SJSA1 (cell line): ENCODE measurements at regions not wholly inside any gene's neighbourhood (a gene's known extent, or its start where the extent isn't known, plus 50 kb on each side); places are given as distances from the start of the nearest gene placed in this dataset.
"Not testable (repeated sequence)": the region's sequence is repeated elsewhere in the genome, so short reads cannot be mapped to it uniquely, and the experiment has no call there.

ENCODE experiments used
- DNase-seq, 2 experiments: peaks; one replicate each; pipeline ENCODE4 v3.0.0-alpha.2; 2015 to 2020; ENCODE audit warnings: low spot score in 2 of 2, low read depth in 1 of 2
- H3K27ac ChIP-seq: fragments of 250-450 bp; sonication (Bioruptor Pico); 2 replicates; pipeline ENCODE4 v1.5.1; 2020; ENCODE audit warnings: mild to moderate bottlenecking, moderate library complexity
- H3K27me3 ChIP-seq: fragments of 250-450 bp; sonication (Bioruptor Pico); replicated peaks from 2 replicates; pipeline ENCODE4 v1.5.1; 2020; ENCODE audit warnings: mild to moderate bottlenecking, moderate library complexity
- H3K36me3 ChIP-seq: fragments of 250-450 bp; sonication (Bioruptor Pico); 2 replicates; pipeline ENCODE4 v1.5.1; 2020; ENCODE audit warnings: mild to moderate bottlenecking
- H3K4me1 ChIP-seq: fragments of 250-450 bp; sonication (Bioruptor Pico); replicated peaks from 2 replicates; pipeline ENCODE4 v1.6.1; 2021; ENCODE audit warnings: mild to moderate bottlenecking
- H3K4me3 ChIP-seq: fragments of 250-450 bp; sonication (Bioruptor Pico); 2 replicates; pipeline ENCODE4 v1.5.1; 2020; ENCODE audit warnings: mild to moderate bottlenecking
- H3K9me3 ChIP-seq: fragments of 250-450 bp; sonication (Bioruptor Pico); replicated peaks from 2 replicates; pipeline ENCODE4 v1.5.1; 2020; ENCODE audit warnings: mild to moderate bottlenecking

GRCh38 chr6:22372922-22373321 is 76.1 kb upstream of the PRL start:
- no peaks in the 10 kb centered on the region for H3K27me3 ChIP-seq

DNA sequence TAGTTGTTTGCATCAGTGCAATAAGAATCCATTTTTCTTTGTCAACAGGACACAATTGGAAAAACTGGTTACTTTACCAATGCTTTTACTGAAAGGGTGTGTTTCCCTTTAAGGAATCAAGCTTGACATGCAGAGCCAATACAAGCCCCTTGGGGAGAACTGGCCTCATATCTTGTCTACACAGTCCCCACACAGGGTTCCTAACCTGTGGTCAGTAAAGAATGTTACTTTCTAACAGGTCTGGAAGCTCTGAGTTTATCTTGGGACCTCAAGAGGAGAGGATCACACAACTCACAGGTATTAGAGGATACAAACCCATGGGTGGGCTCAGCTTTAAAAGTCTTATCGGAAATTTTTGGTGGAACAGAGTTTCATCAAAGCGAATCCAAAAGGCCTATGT is 78.1 kb upstream of the PRL start:
- not testable (repeated sequence) for H3K9me3 ChIP-seq, H3K36me3 ChIP-seq, H3K4me1 ChIP-seq, H3K27ac ChIP-seq, H3K27me3 ChIP-seq, DNase-seq, H3K4me3 ChIP-seq

More at GRCh38 chr6:22372922-22373321, 76.1 kb upstream of the PRL start:
- Histone ChIP-seq H3K27ac (no peak overlapping the region), H3K9me3 (no peaks in the 10 kb centered on the region), H3K4me3 (no peak overlapping the region), H3K4me1 (peaks cover 1% of the 10 kb centered on the region), H3K36me3 (no peaks in the 10 kb centered on the region)
- DNase-seq = no peak

DNA sequence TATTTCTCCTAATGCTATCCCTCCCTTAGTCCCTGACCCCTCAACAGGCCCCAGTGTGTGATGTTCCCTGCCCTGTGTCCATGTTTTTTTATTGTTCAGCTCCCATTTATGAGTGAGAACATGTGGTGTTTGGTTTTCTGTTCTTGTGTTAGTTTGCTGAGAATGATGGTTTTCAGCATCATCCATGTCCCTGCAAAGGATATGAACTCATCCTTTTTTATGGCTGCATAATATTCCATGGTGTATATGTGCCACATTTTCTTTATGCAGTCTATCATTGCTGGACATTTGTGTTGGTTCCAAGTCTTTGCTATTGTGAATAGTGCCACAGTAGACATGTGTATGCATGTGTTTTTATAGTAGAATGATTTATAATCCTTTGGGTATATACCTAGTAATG is 79.5 kb upstream of the PRL start:
- H3K9me3 ChIP-seq, H3K36me3 ChIP-seq, H3K27ac ChIP-seq, H3K27me3 ChIP-seq, DNase-seq, H3K4me3 ChIP-seq, H3K4me1 ChIP-seq: not testable (repeated sequence)

- not testable (repeated sequence) for DNase-seq, H3K36me3 ChIP-seq, H3K27me3 ChIP-seq, H3K4me1 ChIP-seq, H3K27ac ChIP-seq, H3K9me3 ChIP-seq, H3K4me3 ChIP-seq
Measured at GRCh38 chr6:22378536-22378935, 81.7 kb upstream of the PRL start.

- DNase-seq = no peak
- no peaks in the 10 kb centered on the region for H3K4me1 ChIP-seq
- no peak overlapping the region for H3K4me3 ChIP-seq
- no peaks in the 10 kb centered on the region for H3K9me3 ChIP-seq
- H3K27ac ChIP-seq = no peak overlapping the region
- H3K27me3 ChIP-seq = no peaks in the 10 kb centered on the region
- no peaks in the 10 kb centered on the region for H3K36me3 ChIP-seq
Measured at GRCh38 chr6:22380236-22380635, 83.4 kb upstream of the PRL start.

DNA sequence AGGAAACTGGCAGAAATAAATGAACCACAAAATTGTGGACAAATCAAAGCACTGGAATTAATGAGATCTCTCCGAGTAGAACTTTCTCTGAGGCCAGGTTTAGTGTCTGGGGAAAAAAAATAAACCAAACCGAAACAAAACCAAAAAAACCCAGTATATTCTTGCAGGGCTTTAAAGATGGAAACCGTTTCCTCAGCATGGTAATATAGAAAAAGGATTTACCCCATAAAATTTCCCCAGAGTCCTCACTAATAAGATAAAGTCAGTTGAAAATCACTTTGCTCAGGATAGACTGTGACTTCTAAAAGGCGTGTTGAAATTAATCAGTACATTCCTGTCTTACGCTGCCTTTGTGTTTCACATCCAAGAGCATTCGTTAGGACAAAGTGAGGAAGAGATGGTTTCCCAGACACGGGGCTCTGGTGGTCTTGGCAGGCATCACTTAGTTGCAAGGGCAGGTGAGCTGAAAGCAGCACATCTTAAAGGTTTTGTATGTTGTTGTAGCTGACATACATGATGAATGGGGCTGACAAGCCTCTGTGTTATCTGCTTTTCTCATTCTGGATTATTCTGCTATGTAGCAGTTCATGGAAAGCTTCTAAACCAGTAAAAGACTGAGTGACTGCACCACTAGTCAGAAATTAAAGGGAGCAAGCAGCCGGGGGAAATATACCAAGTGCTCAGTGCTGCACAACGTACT is 85.2 kb upstream of the PRL start:
- no peaks in the 10 kb centered on the region for H3K36me3 ChIP-seq
- H3K27me3 ChIP-seq = no peaks in the 10 kb centered on the region; the same call in 1 of the 2 replicates
- H3K4me1 ChIP-seq = no peaks in the 10 kb centered on the region
- H3K9me3 ChIP-seq = no peaks in the 10 kb centered on the region
- DNase-seq = no peak
- H3K27ac ChIP-seq = no peak overlapping the region
- no peak overlapping the region for H3K4me3 ChIP-seq

- Histone ChIP-seq H3K4me3 (no peak overlapping the region), H3K36me3 (no peaks in the 10 kb centered on the region), H3K9me3 (no peaks in the 10 kb centered on the region), H3K4me1 (no peaks in the 10 kb centered on the region), H3K27ac (no peak overlapping the region), H3K27me3 (no peaks in the 10 kb centered on the region; the same call in 1 of the 2 replicates)
- DNase-seq = no peak
Measured at GRCh38 chr6:22383016-22383415, 86.2 kb upstream of the PRL start.

GRCh38 chr6:22392711-22393110 is 95.9 kb upstream of the PRL start:
- Histone ChIP-seq H3K27me3 (no peaks in the 10 kb centered on the region), H3K27ac (no peak overlapping the region), H3K4me3 (no peak overlapping the region), H3K4me1 (no peaks in the 10 kb centered on the region), H3K36me3 (no peaks in the 10 kb centered on the region), H3K9me3 (no peaks in the 10 kb centered on the region)
- no peak for DNase-seq

GRCh38 chr6:22394691-22395090 is 97.9 kb upstream of the PRL start:
- Histone ChIP-seq H3K4me3 (no peak overlapping the region), H3K9me3 (no peaks in the 10 kb centered on the region), H3K27me3 (no peaks in the 10 kb centered on the region), H3K27ac (no peak overlapping the region), H3K36me3 (no peaks in the 10 kb centered on the region), H3K4me1 (no peaks in the 10 kb centered on the region)
- no peak for DNase-seq

DNA sequence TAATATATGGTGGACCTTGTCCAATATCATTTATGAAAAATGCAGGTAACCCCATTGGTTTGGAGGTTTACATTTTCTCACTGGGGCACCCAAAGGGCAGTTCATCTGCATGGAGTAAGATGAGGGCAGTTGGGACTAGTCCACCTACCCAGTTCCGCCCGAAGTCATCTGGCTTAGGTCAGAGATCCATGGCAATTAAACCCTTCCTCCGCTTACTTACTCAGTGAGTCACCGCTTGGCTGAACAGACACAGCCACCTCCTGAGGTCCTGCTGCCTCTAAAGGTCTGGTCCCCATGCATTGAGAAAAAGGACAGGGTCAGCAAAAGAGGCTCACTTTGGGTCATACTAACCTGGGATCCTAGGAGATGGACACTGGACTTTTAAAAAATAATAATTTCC is 102.9 kb upstream of the PRL start:
- no peak for DNase-seq
- Histone ChIP-seq H3K27me3 (no peaks in the 10 kb centered on the region), H3K4me3 (no peak overlapping the region), H3K27ac (no peak overlapping the region), H3K9me3 (no peaks in the 10 kb centered on the region), H3K4me1 (no peaks in the 10 kb centered on the region), H3K36me3 (no peaks in the 10 kb centered on the region)

GRCh38 chr6:22401206-22401605 is 104.4 kb upstream of the PRL start:
- H3K4me3 ChIP-seq = no peak overlapping the region
- H3K27me3 ChIP-seq = no peaks in the 10 kb centered on the region
- no peak for DNase-seq
- H3K9me3 ChIP-seq = no peaks in the 10 kb centered on the region
- H3K27ac ChIP-seq = no peak overlapping the region
- no peaks in the 10 kb centered on the region for H3K36me3 ChIP-seq
- H3K4me1 ChIP-seq = no peaks in the 10 kb centered on the region

DNA sequence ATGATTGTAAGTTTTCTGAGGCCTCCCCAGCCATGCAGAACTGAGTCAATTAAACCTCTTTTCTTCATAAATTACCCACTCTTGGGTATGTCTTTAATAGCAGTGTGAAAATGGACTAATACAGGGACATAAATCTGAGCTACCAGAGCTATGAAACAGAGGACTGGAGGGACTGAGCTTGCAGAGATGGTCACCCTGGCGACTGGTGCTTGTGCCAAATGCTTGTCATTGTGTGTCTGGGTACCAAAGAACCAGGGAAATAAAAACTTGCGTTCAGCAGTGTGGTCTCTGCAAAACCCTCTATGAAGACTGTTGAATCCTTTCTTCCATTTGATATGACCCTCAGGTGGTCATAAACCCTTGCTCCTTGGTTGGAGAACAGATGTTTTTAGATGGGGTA is 105.1 kb upstream of the PRL start:
- no peaks in the 10 kb centered on the region for H3K36me3 ChIP-seq
- H3K4me1 ChIP-seq = no peaks in the 10 kb centered on the region
- no peaks in the 10 kb centered on the region for H3K27me3 ChIP-seq
- H3K27ac ChIP-seq = no peak overlapping the region
- no peaks in the 10 kb centered on the region for H3K9me3 ChIP-seq
- no peak for DNase-seq
- H3K4me3 ChIP-seq = no peak overlapping the region

DNA sequence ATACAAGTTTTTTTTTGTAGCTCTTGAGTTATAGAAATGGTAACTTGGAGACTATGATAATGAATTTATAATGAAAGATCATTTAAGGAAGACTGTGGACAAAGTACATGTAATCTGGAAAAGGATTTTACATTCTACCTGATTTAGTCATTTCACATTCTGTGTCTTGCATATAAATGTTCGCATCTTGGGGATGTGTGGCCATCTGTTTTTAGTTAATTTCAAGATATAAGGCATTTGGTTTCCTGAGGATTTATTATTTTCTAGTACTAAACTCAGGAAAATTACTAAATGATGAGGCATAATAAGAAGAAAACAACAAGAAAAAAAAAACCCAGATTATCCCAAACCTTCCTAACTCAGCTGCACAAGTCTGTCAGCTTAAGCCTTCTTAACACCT is 112.7 kb upstream of the PRL start:
- H3K36me3 ChIP-seq = no peaks in the 10 kb centered on the region
- no peaks in the 10 kb centered on the region for H3K9me3 ChIP-seq
- no peaks in the 10 kb centered on the region for H3K27me3 ChIP-seq
- peaks cover 12% of the 10 kb centered on the region for H3K4me1 ChIP-seq
- H3K27ac ChIP-seq = no peak overlapping the region
- H3K4me3 ChIP-seq = no peak overlapping the region
- no peak for DNase-seq

- H3K36me3 ChIP-seq = no peaks in the 10 kb centered on the region
- no peaks in the 10 kb centered on the region for H3K9me3 ChIP-seq
- peaks cover 12% of the 10 kb centered on the region for H3K4me1 ChIP-seq
- H3K4me3 ChIP-seq = no peak overlapping the region
- H3K27me3 ChIP-seq = no peaks in the 10 kb centered on the region
- no peak for DNase-seq
- no peak overlapping the region for H3K27ac ChIP-seq
Measured at GRCh38 chr6:22411376-22412105, 114.7 kb upstream of the PRL start.
